MG63 (cell line): ENCODE measurements at regions not wholly inside any gene's neighbourhood (a gene's known extent, or its start where the extent isn't known, plus 50 kb on each side); places are given as distances from the start of the nearest gene placed in this dataset.

Source experiments
- DNase-seq: peaks from one replicate; pipeline ENCODE4 v3.0.0-alpha.2; 2020
- H3K27me3 ChIP-seq: fragments of 250-450 bp; sonication (Bioruptor Pico); 2 replicates; pipeline ENCODE4 v1.5.1; 2020; ENCODE audit warnings: mild to moderate bottlenecking, moderate library complexity
- H3K36me3 ChIP-seq: fragments of 250-450 bp; sonication (Bioruptor Pico); 2 replicates; pipeline ENCODE4 v1.5.1; 2020; ENCODE audit warnings: mild to moderate bottlenecking, moderate library complexity
- H3K4me3 ChIP-seq: fragments of 250-450 bp; sonication (Bioruptor Pico); 2 replicates; pipeline ENCODE4 v1.5.1; 2020; ENCODE audit warnings: mild to moderate bottlenecking, moderate library complexity
- H3K9me3 ChIP-seq: fragments of 250-450 bp; sonication (Bioruptor Pico); 2 replicates; pipeline ENCODE4 v1.5.1; 2020; ENCODE audit warnings: mild to moderate bottlenecking, moderate library complexity

GRCh38 chr11:122491509-122491908, 164.0 kb upstream of the UBASH3B start:
- no peaks in the 10 kb centered on the region for H3K36me3 ChIP-seq
- no peak for DNase-seq
- no peak overlapping the region for H3K4me3 ChIP-seq
- no peaks in the 10 kb centered on the region for H3K27me3 ChIP-seq
- 0 out of 2 replicates have a peak, but pooled peaks cover 2% of the 10 kb centered on the region for H3K9me3 ChIP-seq

DNA sequence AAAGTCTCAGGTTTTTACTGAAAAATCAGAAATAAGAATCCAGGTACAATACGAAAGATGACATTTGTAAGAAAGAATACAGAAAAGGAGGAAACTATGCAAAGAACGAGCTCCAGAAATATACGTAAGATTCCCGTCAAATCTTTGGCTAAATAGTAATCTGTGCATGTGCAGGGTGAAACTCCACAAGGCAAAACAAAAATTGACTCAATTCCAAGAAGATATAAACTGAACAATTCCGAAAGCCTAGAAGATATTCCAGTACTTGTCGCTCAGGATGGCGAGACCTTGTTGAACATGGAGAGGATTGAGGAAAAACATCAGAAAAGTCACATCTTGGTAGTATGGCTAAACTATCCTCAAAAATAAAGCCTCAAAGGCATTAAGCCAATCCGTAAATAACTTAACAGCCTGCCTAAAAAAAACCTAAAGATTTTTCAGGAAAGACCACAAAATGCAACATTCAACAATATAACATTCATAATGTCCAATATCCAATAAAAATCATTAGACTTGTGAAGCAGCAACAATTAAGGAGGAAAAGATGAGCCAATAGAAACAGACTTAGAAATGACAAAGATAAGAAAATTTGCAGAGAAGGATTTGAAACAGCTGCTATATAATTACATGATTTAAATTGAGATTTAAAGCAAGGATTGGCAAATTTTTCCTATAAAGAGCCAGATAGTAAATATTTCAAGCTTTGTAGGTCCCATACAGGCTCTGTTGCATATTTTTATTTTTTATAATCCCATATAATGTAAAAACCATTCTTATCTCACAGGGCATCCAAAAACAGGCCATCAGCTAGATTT, 166.4 kb upstream of the UBASH3B start:
- DNase-seq, result no peak
- no peak overlapping the region for H3K4me3 ChIP-seq
- no peaks in the 10 kb centered on the region for H3K36me3 ChIP-seq
- H3K9me3 ChIP-seq, result peaks cover 2% of the 10 kb centered on the region; the same call in 1 of the 2 replicates
- H3K27me3 ChIP-seq, result no peaks in the 10 kb centered on the region

DNA sequence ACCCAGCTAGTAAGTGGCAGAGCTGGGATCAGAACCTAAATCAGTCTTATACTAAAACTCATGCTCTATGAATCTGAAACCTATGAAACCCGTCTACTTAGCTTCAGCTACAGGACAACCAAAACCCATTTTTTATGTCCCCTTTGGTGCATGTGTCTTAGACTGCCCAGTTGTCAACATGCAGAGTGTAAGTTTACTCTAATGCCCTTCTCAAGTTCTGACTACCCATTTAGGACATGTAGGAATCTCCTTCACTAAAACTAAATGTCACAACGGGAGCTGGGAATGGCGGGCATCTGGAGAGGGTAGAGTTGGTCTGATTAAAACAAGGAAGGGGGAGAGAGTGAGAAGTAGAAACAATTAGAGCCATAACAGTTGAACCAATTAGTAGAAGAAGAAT, 167.9 kb upstream of the UBASH3B start:
- Histone ChIP-seq H3K4me3 (no peak overlapping the region), H3K36me3 (no peaks in the 10 kb centered on the region)

GRCh38 chr11:122486793-122487495, 168.6 kb upstream of the UBASH3B start:
- Histone ChIP-seq H3K9me3 (peaks cover 8% of the 10 kb centered on the region), H3K4me3 (no peak overlapping the region), H3K27me3 (no peaks in the 10 kb centered on the region), H3K36me3 (no peaks in the 10 kb centered on the region)
- DNase-seq, result no peak

More for the DNA sequence above, 167.9 kb upstream of the UBASH3B start:
- no peaks in the 10 kb centered on the region for H3K27me3 ChIP-seq
- DNase-seq, result no peak
- peaks cover 8% of the 10 kb centered on the region for H3K9me3 ChIP-seq

DNA sequence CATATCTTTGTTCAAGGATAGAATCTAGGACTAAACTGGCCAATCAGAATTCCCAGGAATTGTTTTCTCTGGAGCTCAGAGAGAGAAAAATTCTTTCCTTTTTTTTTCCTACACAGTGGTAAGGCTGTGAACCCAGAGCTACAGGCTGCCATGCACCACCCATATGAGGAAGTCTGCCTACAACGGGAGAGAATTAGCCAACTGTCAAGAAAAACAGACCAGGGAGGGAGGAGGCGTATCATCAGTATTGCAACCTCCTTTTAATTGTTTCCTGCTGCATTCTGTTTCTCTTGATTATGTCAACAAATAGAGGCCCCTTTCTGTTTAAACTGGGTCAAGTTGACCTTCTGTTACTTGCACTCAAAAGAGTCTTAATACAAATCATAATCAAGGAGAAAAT, 176.5 kb upstream of the UBASH3B start:
- H3K27me3 ChIP-seq, result no peaks in the 10 kb centered on the region
- DNase-seq, result no peak

DNA sequence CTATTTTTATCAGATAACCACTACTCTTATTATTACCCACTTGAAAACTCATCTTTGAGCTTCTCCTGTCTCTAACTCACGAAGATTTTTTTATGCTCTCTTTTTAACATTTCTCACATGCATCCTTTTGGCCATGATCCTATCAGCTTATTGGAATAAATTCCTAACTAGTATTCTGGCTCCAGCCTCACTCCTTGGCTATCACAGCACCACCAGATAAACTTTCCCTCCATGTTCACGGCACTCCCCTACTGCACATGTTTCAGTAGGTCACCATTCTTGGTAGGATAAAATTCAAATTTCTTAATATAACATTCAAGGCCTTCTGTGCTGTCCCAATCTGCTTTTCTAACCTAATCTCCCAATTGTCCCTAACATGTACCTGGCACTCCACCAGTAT, 186.6 kb upstream of the UBASH3B start:
- DNase-seq, result no peak
- Histone ChIP-seq H3K4me3 (no peak overlapping the region), H3K36me3 (no peaks in the 10 kb centered on the region), H3K27me3 (no peaks in the 10 kb centered on the region), H3K9me3 (0 out of 2 replicates have a peak, but pooled peaks cover 2% of the 10 kb centered on the region)

More for the DNA sequence above, 176.5 kb upstream of the UBASH3B start:
- peaks cover 8% of the 10 kb centered on the region for H3K9me3 ChIP-seq
- no peak overlapping the region for H3K4me3 ChIP-seq
- no peaks in the 10 kb centered on the region for H3K36me3 ChIP-seq

DNA sequence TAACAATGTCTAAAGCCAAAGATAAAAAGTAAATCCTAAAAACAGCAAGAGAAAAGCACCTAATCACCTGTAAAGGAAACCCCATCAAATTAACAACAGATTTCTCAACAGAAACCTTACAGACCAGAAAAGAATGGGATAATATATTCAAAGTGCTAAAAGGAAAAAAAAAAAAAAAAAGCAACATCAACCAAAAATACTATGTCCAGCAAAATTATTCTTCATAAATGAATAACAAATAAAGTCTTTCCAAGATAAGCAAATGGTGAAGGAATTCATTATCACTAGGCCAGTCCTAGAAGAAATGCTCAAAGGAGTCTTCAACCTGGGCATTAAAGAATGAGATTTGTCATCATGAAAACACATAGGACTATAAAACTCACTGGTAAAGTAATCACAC, 192.0 kb upstream of the UBASH3B start:
- Histone ChIP-seq H3K27me3 (no peaks in the 10 kb centered on the region), H3K4me3 (no peak overlapping the region), H3K36me3 (no peaks in the 10 kb centered on the region), H3K9me3 (peaks cover 10% of the 10 kb centered on the region; the same call in 1 of the 2 replicates)
- DNase-seq, result no peak

- no peak for DNase-seq
- H3K9me3 ChIP-seq, result peaks cover 12% of the 10 kb centered on the region; the same call in 1 of the 2 replicates
- H3K27me3 ChIP-seq, result no peaks in the 10 kb centered on the region
- H3K36me3 ChIP-seq, result no peaks in the 10 kb centered on the region
- H3K4me3 ChIP-seq, result no peak overlapping the region
Observed at GRCh38 chr11:122459064-122459463, 196.5 kb upstream of the UBASH3B start.

- no peaks in the 10 kb centered on the region for H3K36me3 ChIP-seq
- H3K4me3 ChIP-seq, result no peak overlapping the region
- no peak for DNase-seq
- no peaks in the 10 kb centered on the region for H3K27me3 ChIP-seq
- peaks cover 5% of the 10 kb centered on the region; the same call in 1 of the 2 replicates for H3K9me3 ChIP-seq
Observed at GRCh38 chr11:122453586-122453985, 201.9 kb upstream of the UBASH3B start.

DNA sequence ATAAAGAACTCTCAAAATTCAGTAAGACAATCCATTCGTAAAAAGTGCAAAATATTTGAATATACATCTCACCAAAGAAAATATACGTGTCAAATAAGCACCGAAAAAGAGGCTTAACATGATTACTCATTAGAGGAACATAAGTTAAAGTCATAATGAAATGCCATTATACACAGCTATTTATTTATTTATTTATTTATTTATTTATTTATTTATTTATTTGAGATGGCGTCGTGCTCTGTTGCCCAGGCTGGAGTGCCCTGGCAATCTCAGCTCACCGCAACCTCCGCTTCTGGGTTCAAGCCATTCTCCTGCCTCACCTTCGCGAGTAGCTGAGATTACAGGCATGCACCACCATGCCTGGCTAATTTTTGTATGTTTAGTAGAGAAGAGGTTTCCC, 203.6 kb upstream of the UBASH3B start:
- Histone ChIP-seq H3K36me3 (no peaks in the 10 kb centered on the region), H3K27me3 (no peaks in the 10 kb centered on the region), H3K4me3 (no peak overlapping the region), H3K9me3 (no peaks in the 10 kb centered on the region; the same call in 1 of the 2 replicates)
- DNase-seq, result no peak

- peak overlapping the region; percentile 50 for H3K4me3 ChIP-seq
- H3K36me3 ChIP-seq, result no peaks in the 10 kb centered on the region
- no peak for DNase-seq
- H3K27me3 ChIP-seq, result no peaks in the 10 kb centered on the region
- no peaks in the 10 kb centered on the region for H3K9me3 ChIP-seq
Observed at GRCh38 chr11:122441666-122442035, 213.9 kb upstream of the UBASH3B start.

GRCh38 chr11:122440811-122441665, 214.5 kb upstream of the UBASH3B start:
- H3K4me3 ChIP-seq, result peak overlapping the region; percentile 50
- H3K36me3 ChIP-seq, result no peaks in the 10 kb centered on the region
- peak; percentile 57 for DNase-seq
- no peaks in the 10 kb centered on the region for H3K27me3 ChIP-seq
- no peaks in the 10 kb centered on the region for H3K9me3 ChIP-seq

DNA sequence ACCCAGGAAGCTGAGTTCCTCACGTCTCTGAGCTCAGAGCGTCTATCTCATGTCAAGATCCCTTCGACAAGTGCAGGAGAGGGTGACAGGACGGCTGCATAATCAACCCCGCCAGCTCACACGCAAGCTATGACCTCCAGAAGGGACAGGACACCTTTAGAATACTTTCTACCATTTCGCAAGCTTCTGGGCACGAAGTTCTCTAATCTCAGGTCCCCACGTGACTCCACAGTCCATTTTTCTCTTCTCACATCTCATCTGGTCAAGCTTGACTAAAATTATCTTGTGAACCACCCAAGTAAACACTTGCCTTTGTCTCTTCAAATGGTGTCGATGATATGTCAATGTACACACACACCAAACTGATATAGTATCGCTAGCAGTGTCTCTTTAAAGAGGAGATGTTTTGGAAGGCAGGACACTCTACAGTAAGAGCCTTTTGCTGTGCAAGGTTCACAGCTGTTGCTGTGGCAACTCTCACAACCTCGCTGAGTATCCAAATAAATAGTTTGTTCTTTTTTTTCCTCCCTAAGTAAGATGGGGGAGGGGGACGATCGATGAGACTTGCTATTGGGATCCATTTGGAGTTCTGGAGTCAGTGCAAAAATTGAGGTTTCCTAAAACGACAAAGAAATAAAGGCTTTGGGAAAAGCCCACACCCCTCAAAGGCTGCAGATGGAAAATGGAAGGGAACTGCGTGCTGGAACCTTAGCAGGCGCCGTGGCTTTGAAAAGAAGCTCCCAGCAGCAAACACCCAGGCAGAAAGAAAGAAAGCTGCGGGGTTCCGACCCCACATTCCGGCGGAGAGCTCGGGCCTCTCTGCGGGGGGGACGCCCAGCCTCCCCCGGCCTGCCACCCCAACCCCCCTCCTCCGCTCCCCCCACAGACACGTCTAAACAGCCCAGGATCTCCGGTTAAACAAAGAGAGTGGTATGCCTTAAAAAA, 215.4 kb upstream of the UBASH3B start:
- no peaks in the 10 kb centered on the region for H3K36me3 ChIP-seq
- no peaks in the 10 kb centered on the region for H3K27me3 ChIP-seq
- DNase-seq, result peak; percentile 22
- no peaks in the 10 kb centered on the region for H3K9me3 ChIP-seq
- H3K4me3 ChIP-seq, result peak overlapping the region; percentile 50

GRCh38 chr11:122436188-122436555, 219.3 kb upstream of the UBASH3B start:
- H3K4me3 ChIP-seq, result no peak overlapping the region
- H3K27me3 ChIP-seq, result no peaks in the 10 kb centered on the region
- no peak for DNase-seq
- H3K36me3 ChIP-seq, result no peaks in the 10 kb centered on the region
- H3K9me3 ChIP-seq, result no peaks in the 10 kb centered on the region

GRCh38 chr11:122435540-122436187, 219.9 kb upstream of the UBASH3B start:
- DNase-seq, result no peak
- no peaks in the 10 kb centered on the region for H3K36me3 ChIP-seq
- H3K9me3 ChIP-seq, result no peaks in the 10 kb centered on the region
- H3K27me3 ChIP-seq, result no peaks in the 10 kb centered on the region
- no peak overlapping the region for H3K4me3 ChIP-seq
